ENCODE measurements at regions not wholly inside any gene's neighbourhood (a gene's known extent, or its start where the extent isn't known, plus 50 kb on each side); places are given as distances from the start of the nearest gene placed in this dataset.

DNA sequence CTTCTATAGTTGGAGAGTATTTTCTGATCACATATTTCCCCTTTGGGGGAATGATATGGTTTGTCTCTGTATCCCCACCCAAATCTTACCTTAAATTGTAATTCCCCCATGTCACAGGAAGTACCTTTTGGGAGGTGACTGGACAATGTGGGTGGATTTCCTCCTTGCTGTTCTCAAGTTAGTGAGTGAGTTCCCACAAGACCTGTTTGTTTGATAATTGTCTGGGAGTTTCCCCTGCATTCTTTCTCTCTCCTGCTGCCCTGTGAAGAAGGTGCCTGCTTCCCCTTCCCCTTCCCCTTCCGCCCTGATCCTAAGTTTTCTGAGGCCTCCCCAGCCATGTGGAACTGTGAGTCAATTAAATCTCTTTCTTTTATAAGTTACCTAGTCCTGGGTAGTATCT is 222.7 kb upstream of the SLC39A10 start:
- TF ChIP-seq, protein P1, sequence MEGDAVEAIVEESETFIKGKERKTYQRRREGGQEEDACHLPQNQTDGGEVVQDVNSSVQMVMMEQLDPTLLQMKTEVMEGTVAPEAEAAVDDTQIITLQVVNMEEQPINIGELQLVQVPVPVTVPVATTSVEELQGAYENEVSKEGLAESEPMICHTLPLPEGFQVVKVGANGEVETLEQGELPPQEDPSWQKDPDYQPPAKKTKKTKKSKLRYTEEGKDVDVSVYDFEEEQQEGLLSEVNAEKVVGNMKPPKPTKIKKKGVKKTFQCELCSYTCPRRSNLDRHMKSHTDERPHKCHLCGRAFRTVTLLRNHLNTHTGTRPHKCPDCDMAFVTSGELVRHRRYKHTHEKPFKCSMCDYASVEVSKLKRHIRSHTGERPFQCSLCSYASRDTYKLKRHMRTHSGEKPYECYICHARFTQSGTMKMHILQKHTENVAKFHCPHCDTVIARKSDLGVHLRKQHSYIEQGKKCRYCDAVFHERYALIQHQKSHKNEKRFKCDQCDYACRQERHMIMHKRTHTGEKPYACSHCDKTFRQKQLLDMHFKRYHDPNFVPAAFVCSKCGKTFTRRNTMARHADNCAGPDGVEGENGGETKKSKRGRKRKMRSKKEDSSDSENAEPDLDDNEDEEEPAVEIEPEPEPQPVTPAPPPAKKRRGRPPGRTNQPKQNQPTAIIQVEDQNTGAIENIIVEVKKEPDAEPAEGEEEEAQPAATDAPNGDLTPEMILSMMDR (conservative IDR thresholded peaks at IDR 0.05; ENCODE audit: low read depth, low read length), result no peak
- no peak for TF ChIP-seq EZH2 (IDR thresholded peaks at IDR 0.05; ENCODE audit: borderline replicate concordance, low read depth, low read length, poor library complexity, severe bottlenecking)
